T-helper 22 cell (primary cell): ENCODE measurements at regions not wholly inside any gene's neighbourhood (a gene's known extent, or its start where the extent isn't known, plus 50 kb on each side); places are given as distances from the start of the nearest gene placed in this dataset.

ENCODE experiments used
- DNase-seq: peaks from one replicate; pipeline ENCODE4 v3.0.0-alpha.2; 2020; ENCODE audit warnings: low read depth

- no peak for DNase-seq
Observed at GRCh38 chr1:30638086-30638485, 85.3 kb downstream of the MATN1 start.

GRCh38 chr1:30637183-30637980 lies 86.0 kb downstream of the MATN1 start:
- DNase-seq: no peak

DNA sequence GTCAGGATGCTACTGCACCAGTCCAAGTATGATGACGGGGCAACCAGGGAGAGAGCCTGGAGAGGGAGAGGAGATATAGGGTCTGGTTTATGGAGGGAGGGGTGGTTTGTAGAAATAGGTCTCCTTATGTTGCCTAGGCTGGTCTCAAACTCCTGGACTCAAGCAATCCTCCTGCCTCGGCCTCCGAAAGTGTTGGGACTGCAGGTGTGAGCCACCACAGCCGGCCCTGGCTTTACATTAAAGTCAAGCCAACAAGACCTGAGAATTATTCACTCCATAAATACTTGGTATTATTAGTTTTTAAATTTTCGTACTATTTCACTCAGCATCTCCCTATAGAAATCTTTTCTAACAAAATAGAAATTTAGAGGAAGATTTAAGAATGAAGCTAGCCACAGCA lies 86.8 kb downstream of the MATN1 start:
- DNase-seq: no peak

DNA sequence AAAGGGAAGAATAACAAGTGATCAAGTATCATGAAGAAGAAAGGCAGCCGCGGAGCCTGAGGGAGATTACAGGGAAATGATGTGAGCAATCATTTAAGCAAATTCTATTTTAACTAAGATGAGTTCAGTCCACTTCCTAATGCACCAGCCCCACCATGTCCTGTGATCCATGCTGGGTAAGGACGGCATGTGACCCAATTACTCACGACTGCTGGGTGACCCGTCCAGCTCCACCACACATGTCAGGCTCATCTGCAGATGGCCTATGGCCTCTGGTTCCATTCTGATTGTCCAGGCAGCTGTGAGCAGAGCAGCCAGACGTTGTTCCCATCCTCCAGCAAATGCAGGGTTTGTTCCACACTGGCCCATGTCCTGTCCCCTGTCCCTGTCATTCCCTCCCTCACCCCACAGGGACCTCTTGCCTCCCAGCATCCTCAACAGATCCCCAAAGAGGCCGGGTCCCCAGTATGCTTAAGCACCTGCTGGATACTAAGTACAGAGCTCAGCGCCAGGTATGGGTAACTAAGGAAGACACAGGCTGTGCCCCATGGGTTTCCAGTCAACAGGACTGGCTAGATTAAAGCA lies 87.9 kb downstream of the MATN1 start:
- DNase-seq: no peak

DNA sequence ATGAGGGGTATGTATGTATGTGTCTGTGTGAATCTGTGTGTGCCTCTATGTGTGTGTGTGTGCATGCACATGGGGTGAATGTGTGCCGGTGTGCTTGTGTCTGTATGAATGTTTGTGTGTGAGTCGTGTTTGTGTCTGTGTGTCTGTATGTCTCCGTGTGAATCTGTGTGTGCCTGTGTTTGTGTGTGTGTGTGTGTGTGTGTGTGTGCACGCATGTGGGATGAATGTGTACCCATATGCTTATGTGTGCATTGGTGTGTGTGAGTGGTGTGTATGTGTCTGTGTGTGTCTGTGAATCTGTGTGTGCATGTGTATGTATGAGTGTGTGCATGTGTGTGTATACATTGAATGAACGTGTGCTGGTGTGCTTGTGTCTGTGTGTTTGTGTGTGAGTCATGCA lies 88.9 kb downstream of the MATN1 start:
- no peak for DNase-seq

DNA sequence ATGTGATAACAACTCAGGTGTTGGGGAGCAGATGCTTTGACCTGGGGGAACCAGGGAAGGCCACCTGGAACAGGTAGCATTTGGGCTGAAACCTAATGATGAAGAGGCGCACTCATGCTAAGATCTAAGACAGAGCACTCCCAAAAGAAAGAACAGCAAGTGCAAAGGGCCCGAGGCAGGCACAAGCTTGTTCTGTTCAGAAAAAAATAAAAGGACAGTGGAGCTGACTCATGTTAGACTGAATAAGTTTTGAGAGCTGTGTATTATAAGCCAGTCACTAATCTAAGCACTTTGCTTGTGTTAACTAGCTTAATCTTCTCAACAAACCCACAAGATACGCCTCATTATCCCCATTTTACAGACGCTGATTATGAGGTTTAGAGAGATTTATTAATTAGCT lies 90.1 kb downstream of the MATN1 start:
- no peak for DNase-seq

DNA sequence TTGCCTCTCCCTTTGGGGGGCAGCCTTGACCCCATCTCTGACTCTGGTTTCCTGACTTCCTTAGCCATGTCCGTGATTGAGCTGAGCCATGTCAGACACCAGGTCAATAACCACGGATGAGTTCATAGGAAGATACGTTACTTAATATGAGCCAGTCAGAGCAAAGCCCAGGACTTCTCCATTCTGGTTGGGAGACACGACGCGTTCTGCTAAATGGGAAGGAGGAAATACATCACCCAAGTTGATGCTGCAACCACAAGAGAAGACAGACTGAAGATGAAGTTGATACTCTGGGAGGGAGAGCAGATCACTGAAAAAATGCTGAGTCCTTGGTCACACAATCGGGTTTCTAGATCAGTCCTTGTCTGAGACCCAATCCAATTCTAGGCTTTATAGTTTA lies 90.9 kb downstream of the MATN1 start:
- DNase-seq: no peak

DNA sequence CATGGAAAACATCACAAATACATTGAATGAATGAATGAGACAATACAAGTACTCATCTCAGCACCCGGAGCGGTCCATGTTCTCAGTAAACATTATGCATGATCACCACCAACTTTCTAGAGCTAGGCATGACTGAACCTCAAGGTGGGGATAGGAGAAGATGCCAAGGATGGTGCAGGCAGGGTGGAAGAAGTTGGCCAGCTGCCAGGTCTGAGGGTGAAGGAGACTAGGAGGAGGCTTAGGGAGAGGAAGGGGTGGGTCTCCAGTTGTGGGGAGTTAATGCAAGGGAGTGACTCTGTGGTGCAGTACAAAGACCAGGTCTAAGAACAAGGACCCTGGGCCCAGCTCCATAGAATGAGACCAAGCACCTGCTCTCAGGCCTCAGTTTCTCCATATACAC lies 91.7 kb downstream of the MATN1 start:
- no peak for DNase-seq

- DNase-seq: no peak
Observed at GRCh38 chr1:30629501-30629900, 93.9 kb downstream of the MATN1 start.

DNA sequence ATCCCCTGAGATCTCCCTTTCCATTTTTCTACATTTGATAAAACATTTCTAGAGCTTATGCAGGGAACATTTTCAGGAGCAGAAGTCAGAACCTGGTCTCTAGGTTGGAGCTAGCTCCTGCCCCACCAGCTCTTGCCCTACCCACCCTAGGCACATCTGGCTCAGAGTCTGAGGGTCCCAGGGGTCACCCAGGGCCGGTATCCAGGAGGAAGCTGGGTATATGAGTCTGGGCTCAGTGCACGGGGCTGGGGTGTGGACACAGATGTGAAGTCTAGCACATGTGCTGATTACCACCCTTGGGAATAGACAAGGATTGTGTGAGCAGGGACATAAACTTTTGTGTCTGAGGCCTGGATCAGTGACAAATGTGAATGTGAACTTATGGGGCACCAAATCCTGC lies 95.4 kb downstream of the MATN1 start:
- DNase-seq: no peak

DNA sequence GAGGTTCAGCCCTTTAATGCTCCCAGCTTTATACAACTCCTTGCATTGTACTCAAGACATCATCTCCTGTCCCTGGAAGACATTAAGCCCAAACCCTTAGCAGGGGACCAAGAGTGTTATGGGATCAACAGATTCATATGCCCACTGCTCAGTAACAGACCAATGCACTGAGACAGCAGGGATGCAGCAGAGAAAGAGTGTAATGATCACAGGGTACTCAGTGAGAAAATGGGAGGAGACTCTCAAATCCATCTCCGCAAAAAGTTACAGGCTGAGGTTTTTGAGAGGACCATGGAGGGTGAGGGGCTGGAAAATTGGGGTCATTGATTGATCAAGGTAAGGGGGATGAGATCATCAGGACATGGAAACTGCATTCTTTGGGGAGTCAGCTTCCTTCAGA lies 96.2 kb downstream of the MATN1 start:
- no peak for DNase-seq

DNA sequence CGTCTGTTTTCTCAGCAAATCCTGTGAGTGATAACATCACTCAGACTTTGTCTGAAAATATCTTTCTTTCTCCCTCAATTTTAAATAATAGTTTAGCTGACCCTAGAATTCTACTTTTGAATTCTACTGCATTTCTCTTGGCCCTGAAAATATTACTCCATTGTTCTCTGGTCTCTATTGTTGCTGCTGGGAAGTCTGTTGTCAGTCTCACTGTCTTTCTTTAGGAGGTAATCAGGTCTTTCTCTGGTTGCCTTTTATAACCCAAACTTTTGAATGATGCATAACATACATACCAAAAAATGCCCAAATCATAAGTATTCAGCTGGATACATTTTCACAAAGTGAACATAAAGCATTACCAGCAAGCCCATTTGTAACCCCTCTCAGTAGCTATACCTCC lies 100.0 kb downstream of the MATN1 start:
- DNase-seq: no peak

- no peak for DNase-seq
Observed at GRCh38 chr1:30619619-30620018, 103.8 kb downstream of the MATN1 start.

DNA sequence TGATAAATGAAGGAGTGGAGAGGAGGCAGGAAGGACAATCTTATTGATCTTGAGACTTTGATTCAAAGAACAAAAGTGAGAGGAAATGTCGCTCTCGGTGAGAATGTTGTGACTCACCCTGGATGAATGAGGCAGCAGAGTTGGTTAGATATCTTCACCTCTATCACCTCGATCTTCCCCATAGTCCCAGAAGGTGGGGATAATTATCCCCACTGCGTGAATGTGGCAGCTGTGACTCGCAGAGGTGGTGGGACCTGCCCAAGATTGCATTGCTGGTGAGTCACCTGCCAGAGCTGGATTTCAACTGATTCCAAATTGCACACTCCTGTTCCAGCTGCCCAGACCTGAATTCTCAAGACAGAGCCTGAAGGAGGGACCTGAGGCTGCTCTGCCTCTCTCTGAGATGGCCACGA lies 105.0 kb downstream of the MATN1 start:
- DNase-seq: no peak

GRCh38 chr1:30616759-30617158 lies 106.6 kb downstream of the MATN1 start:
- no peak for DNase-seq

- no peak for DNase-seq
Observed at GRCh38 chr1:30615816-30616590, 107.4 kb downstream of the MATN1 start.

DNA sequence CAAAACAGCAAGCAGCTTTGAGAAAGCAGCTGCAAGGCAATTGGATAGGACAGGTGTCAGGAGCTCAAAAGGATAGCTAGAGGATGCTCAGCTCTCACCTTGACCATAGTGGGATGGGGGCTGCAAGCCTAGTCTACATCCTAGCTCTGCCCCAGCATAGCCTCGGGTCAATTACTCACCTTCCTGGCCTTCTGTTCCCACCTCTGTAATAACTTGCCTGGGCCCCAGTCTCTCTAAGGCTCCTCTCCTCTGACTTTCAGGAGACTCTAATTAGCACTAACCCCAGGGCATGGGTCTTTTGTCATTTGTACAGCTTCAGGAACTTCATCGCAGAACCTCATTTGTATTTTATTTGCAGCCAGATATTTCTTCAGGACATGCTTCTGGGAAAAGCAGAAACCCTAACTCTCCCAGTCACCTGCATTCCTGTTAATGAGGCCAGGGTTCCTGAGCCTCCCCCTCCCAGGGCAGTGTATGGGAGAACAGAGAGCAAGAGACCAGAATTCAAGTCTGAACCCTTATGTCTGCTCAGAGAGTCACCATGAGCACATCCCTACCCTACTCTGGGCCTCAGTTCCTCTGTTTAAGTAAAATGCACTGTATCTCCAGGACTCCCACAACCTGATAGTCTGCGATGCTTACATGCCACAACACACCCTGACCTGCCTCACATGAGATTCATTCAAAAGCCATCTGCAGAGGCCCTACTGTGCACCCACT lies 108.1 kb downstream of the MATN1 start:
- DNase-seq: no peak

GRCh38 chr1:30613188-30613587 lies 110.2 kb downstream of the MATN1 start:
- no peak for DNase-seq

DNA sequence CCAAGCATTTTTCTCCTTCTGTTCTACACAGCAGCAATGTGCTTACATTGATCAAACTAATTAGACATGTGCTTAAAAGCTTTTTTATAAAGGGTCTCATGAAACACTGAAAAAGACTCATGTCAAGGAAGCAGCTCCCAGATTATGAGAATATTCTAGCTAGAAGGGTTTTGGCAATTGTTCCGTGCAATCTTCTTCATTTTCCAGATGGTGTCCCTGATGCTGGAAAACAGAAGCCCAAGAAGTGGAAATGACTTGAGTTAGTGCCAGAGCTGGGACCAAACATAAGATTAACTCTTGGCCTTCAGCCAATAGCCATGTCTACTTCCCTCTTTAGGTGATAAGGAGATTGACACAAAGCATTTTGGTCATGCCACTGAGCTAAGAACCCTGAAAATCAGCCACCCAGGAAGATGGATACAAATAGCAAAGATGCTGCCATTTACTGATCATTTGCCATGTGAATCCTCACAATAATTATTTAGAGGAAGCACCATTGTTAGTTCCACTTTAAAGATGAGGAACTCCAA lies 110.8 kb downstream of the MATN1 start:
- no peak for DNase-seq

- DNase-seq: no peak
Observed at GRCh38 chr1:30611741-30612309, 111.6 kb downstream of the MATN1 start.

GRCh38 chr1:30610917-30611316 lies 112.5 kb downstream of the MATN1 start:
- no peak for DNase-seq

- DNase-seq: no peak
Observed at GRCh38 chr1:30609999-30610345, 113.4 kb downstream of the MATN1 start.
